ENCODE measurements at regions not wholly inside any gene's neighbourhood (a gene's known extent, or its start where the extent isn't known, plus 50 kb on each side); places are given as distances from the start of the nearest gene placed in this dataset.
"Not testable (repeated sequence)": the region's sequence is repeated elsewhere in the genome, so short reads cannot be mapped to it uniquely, and the experiment has no call there.

GRCh38 chr5:87524217-87524616 lies 111.5 kb upstream of the CCNH start:
- ATAC-seq (ENCODE audit: low read depth) = no peak
- 80% methylated on average over 5 of the region's 9 CpGs for WGBS (ENCODE audit: insufficient coverage)
- POLR2A ChIA-PET = no interaction called here

GRCh38 chr5:87511778-87512177 lies 99.0 kb upstream of the CCNH start:
- WGBS (ENCODE audit: insufficient coverage) = 75% methylated on average over 1 of the region's 3 CpGs

More at GRCh38 chr5:87524217-87524616, 111.5 kb upstream of the CCNH start:
- H4K20me1 ChIP-seq (ENCODE audit: control insufficient read depth, insufficient read depth, low read length, poor library complexity, severe bottlenecking) = no peaks in the 10 kb centered on the region
- intact Hi-C loops (cut with micrococcal nuclease) = no loop called here
- no peak overlapping the region for H2AFZ ChIP-seq (ENCODE audit: insufficient read depth, low read depth, low read length, poor library complexity, severe bottlenecking)
- no peaks in the 10 kb centered on the region for H3K36me3 ChIP-seq (replicated peaks in 1 of 2; ENCODE audit: control extremely low read depth in 1 of 2, control insufficient read depth in 1 of 2, extremely low read depth in 1 of 2, insufficient read depth in 2 of 2, low read length in 1 of 2)
- Mint-ChIP-seq H3K27me3 (no peaks in the 10 kb centered on the region), H3K4me1 (no peaks in the 10 kb centered on the region), H3K4me3 (no peak overlapping the region), H3K27ac (no peak overlapping the region), H3K9me3 (ENCODE audit: insufficient read depth) (no peaks in the 10 kb centered on the region)
- H3K27ac ChIP-seq (ENCODE audit: low read length in 2 of 2) = no peak overlapping the region
- no peaks in the 10 kb centered on the region for H3K9me3 ChIP-seq (ENCODE audit: control extremely low read depth in 1 of 3, control insufficient read depth in 2 of 3, insufficient read depth in 1 of 3, low read length in 2 of 3)
- no peak overlapping the region for H3K4me3 ChIP-seq (ENCODE audit: control extremely low read depth in 1 of 5, extremely low read depth in 1 of 5, insufficient read depth in 1 of 5, low read depth in 2 of 5, low read length in 4 of 5)
- H3K4me2 ChIP-seq (replicated peaks; ENCODE audit: low read depth, low read length, poor library complexity, severe bottlenecking) = no peak overlapping the region
- no peaks in the 10 kb centered on the region for H3K4me1 ChIP-seq (ENCODE audit: control insufficient read depth in 2 of 2, insufficient read depth in 2 of 2, low read length in 2 of 2)
- H3K79me2 ChIP-seq (ENCODE audit: control insufficient read depth, insufficient read depth, low read length) = no peaks in the 10 kb centered on the region
- H3K9ac ChIP-seq (ENCODE audit: low read length) = no peak overlapping the region
- H3K27me3 ChIP-seq (replicated peaks in 1 of 4; ENCODE audit: control extremely low read depth in 1 of 4, control insufficient read depth in 3 of 4, insufficient read depth in 4 of 4, low read length in 3 of 4) = no peaks in the 10 kb centered on the region
- no peak for TF ChIP-seq CTCF (IDR thresholded peaks at IDR 0.05)
- CTCF ChIA-PET = no interaction called here
- no peak for DNase-seq

More at GRCh38 chr5:87511778-87512177, 99.0 kb upstream of the CCNH start:
- H3K27me3 Mint-ChIP-seq; H3K9ac ChIP-seq (ENCODE audit: low read length); H3K4me1 ChIP-seq (ENCODE audit: control insufficient read depth in 2 of 2, insufficient read depth in 2 of 2, low read length in 2 of 2); H3K4me2 ChIP-seq (replicated peaks; ENCODE audit: low read depth, low read length, poor library complexity, severe bottlenecking); H3K4me3 ChIP-seq (ENCODE audit: control extremely low read depth in 1 of 5, extremely low read depth in 1 of 5, insufficient read depth in 1 of 5, low read depth in 2 of 5, low read length in 4 of 5); H3K9me3 ChIP-seq (ENCODE audit: control extremely low read depth in 1 of 3, control insufficient read depth in 2 of 3, insufficient read depth in 1 of 3, low read length in 2 of 3); H2AFZ ChIP-seq (ENCODE audit: insufficient read depth, low read depth, low read length, poor library complexity, severe bottlenecking); H3K27ac ChIP-seq (ENCODE audit: low read length in 2 of 2); H3K4me3 Mint-ChIP-seq; intact Hi-C loops (cut with micrococcal nuclease); POLR2A ChIA-PET; H3K27me3 ChIP-seq (replicated peaks in 1 of 4; ENCODE audit: control extremely low read depth in 1 of 4, control insufficient read depth in 3 of 4, insufficient read depth in 4 of 4, low read length in 3 of 4); H3K9me3 Mint-ChIP-seq (ENCODE audit: insufficient read depth); H4K20me1 ChIP-seq (ENCODE audit: control insufficient read depth, insufficient read depth, low read length, poor library complexity, severe bottlenecking); ATAC-seq (ENCODE audit: low read depth); H3K27ac Mint-ChIP-seq; H3K79me2 ChIP-seq (ENCODE audit: control insufficient read depth, insufficient read depth, low read length); H3K36me3 ChIP-seq (replicated peaks in 1 of 2; ENCODE audit: control extremely low read depth in 1 of 2, control insufficient read depth in 1 of 2, extremely low read depth in 1 of 2, insufficient read depth in 2 of 2, low read length in 1 of 2); H3K4me1 Mint-ChIP-seq; CTCF ChIA-PET; DNase-seq: not testable (repeated sequence)

Data from B cell (primary cell).